Neural progenitor cell (in vitro differentiated cells): ENCODE measurements at regions not wholly inside any gene's neighbourhood (a gene's known extent, or its start where the extent isn't known, plus 50 kb on each side); places are given as distances from the start of the nearest gene placed in this dataset.
"Not testable (repeated sequence)": the region's sequence is repeated elsewhere in the genome, so short reads cannot be mapped to it uniquely, and the experiment has no call there.

ENCODE experiments used
- DNase-seq: peaks from one replicate; pipeline ENCODE4 v3.0.0-alpha.2; 2016; ENCODE audit warnings: low spot score
- H2AFZ ChIP-seq: fragments of 200-600 bp; sonication (generic); replicated peaks from 2 replicates; pipeline ENCODE4 v1.6.1; 2016; ENCODE audit warnings: antibody characterized with exemption
- H3F3A ChIP-seq: fragments of 200-600 bp; sonication (generic); 2 replicates; pipeline ENCODE4 v1.6.1; 2016; ENCODE audit warnings: antibody characterized with exemption, low read depth
- H3K27ac ChIP-seq: fragments of 200-600 bp; sonication (generic); 2 replicates; pipeline ENCODE4 v1.5.1; 2016; ENCODE audit warnings: mild to moderate bottlenecking
- H3K27me3 ChIP-seq: fragments of 200-600 bp; sonication (generic); 2 replicates; pipeline ENCODE4 v1.6.1; 2016; ENCODE audit warnings: mild to moderate bottlenecking, moderate library complexity
- H3K36me3 ChIP-seq: fragments of 200-600 bp; sonication (generic); 2 replicates; pipeline ENCODE4 v1.5.1; 2016
- H3K4me1 ChIP-seq: fragments of 200-600 bp; sonication (generic); 2 replicates; pipeline ENCODE4 v1.6.1; 2016; ENCODE audit warnings: mixed run types
- H3K4me2 ChIP-seq: fragments of 200-600 bp; sonication (generic); 2 replicates; pipeline ENCODE4 v1.6.1; 2016
- H3K4me3 ChIP-seq: fragments of 200-600 bp; sonication (generic); 2 replicates; pipeline ENCODE4 v1.5.1; 2016
- H3K79me2 ChIP-seq: fragments of 200-600 bp; sonication (generic); 2 replicates; pipeline ENCODE4 v1.6.1; 2016; ENCODE audit warnings: low read depth
- H3K9ac ChIP-seq: fragments of 200-600 bp; sonication (generic); 2 replicates; pipeline ENCODE4 v1.6.1; 2016
- H3K9me3 ChIP-seq: fragments of 200-600 bp; sonication (generic); 2 replicates; pipeline ENCODE4 v1.5.1; 2016; ENCODE audit warnings: low read depth
- H4K20me1 ChIP-seq: fragments of 200-600 bp; sonication (generic); 2 replicates; pipeline ENCODE4 v1.6.1; 2016; ENCODE audit warnings: low read depth
- H3K27ac Mint-ChIP-seq: 3 replicates; pipeline ENCODE4 v1.8.0; 2021; ENCODE audit warnings: mixed read lengths
- H3K27me3 Mint-ChIP-seq: 2 replicates; pipeline ENCODE4 v1.8.0; 2022; ENCODE audit warnings: low read depth, mild to moderate bottlenecking, inconsistent platforms, moderate library complexity, mixed read lengths; ENCODE audit not compliant: insufficient read depth
- H3K36me3 Mint-ChIP-seq: 3 replicates; pipeline ENCODE4 v1.8.0; 2021; ENCODE audit warnings: mixed read lengths
- H3K4me1 Mint-ChIP-seq: 3 replicates; pipeline ENCODE4 v1.8.0; 2021; ENCODE audit warnings: mixed read lengths
- H3K4me3 Mint-ChIP-seq: 3 replicates; pipeline ENCODE4 v1.8.0; 2021; ENCODE audit warnings: mild to moderate bottlenecking, moderate library complexity, mixed read lengths
- H3K9me3 Mint-ChIP-seq: 3 replicates; pipeline ENCODE4 v1.8.0; 2020; ENCODE audit warnings: mixed read lengths
- EZH2 ChIP-seq: fragments of 200-600 bp; sonication (generic); IDR thresholded peaks from 2 replicates; pipeline ENCODE4 v1.6.1; 2017; ENCODE audit warnings: antibody characterized with exemption, mild to moderate bottlenecking, moderate library complexity
- EZH2phosphoT487 ChIP-seq: fragments of 200-600 bp; sonication (generic); IDR thresholded peaks from 2 replicates; pipeline ENCODE4 v1.6.1; 2017; ENCODE audit warnings: antibody characterized with exemption
- TF ChIP-seq, protein P1 (sequence below): fragments of 200-600 bp; sonication (generic); IDR thresholded peaks from 2 replicates; pipeline ENCODE4 v1.5.1; 2017; ENCODE audit warnings: antibody characterized with exemption, mild to moderate bottlenecking

DNA sequence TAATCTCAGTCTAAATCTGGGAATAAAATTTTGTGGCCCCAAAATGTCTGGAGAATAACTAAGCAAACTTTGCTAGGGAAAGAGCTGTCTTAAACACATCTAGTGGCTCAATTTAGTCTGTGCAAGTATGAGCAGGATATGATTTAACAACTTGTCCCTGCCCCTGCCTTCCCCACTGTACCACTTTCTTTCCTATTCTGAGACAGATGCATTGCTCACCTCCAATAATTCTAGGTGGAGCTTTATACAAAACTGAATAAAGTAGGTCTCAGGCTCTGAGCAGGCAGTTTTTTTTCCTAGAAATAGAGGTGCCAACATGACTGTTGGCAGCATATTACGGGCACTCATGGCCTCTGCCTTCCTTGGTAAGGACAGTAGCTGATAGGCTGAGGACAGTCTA, 412.1 kb downstream of the DAD1 start:
- Histone ChIP-seq H2AFZ (no peak overlapping the region), H3K4me3 (no peak overlapping the region), H3K9me3 (no peaks in the 10 kb centered on the region), H3F3A (peaks cover 2% of the 10 kb centered on the region), H3K4me1 (peaks cover 4% of the 10 kb centered on the region), H3K27me3 (no peaks in the 10 kb centered on the region), H4K20me1 (no peaks in the 10 kb centered on the region), H3K9ac (no peak overlapping the region), H3K79me2 (no peaks in the 10 kb centered on the region), H3K36me3 (no peaks in the 10 kb centered on the region), H3K4me2 (no peak overlapping the region), H3K27ac (no peak overlapping the region)
- Mint-ChIP-seq H3K27ac (no peak overlapping the region), H3K36me3 (no peaks in the 10 kb centered on the region), H3K27me3 (no peaks in the 10 kb centered on the region), H3K9me3 (peaks cover 3% of the 10 kb centered on the region), H3K4me1 (peaks cover 2% of the 10 kb centered on the region), H3K4me3 (no peak overlapping the region)
- TF ChIP-seq, protein P1, sequence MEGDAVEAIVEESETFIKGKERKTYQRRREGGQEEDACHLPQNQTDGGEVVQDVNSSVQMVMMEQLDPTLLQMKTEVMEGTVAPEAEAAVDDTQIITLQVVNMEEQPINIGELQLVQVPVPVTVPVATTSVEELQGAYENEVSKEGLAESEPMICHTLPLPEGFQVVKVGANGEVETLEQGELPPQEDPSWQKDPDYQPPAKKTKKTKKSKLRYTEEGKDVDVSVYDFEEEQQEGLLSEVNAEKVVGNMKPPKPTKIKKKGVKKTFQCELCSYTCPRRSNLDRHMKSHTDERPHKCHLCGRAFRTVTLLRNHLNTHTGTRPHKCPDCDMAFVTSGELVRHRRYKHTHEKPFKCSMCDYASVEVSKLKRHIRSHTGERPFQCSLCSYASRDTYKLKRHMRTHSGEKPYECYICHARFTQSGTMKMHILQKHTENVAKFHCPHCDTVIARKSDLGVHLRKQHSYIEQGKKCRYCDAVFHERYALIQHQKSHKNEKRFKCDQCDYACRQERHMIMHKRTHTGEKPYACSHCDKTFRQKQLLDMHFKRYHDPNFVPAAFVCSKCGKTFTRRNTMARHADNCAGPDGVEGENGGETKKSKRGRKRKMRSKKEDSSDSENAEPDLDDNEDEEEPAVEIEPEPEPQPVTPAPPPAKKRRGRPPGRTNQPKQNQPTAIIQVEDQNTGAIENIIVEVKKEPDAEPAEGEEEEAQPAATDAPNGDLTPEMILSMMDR = no peak
- TF ChIP-seq EZH2 (no peak), EZH2phosphoT487 (no peak)
- DNase-seq = no peak

DNA sequence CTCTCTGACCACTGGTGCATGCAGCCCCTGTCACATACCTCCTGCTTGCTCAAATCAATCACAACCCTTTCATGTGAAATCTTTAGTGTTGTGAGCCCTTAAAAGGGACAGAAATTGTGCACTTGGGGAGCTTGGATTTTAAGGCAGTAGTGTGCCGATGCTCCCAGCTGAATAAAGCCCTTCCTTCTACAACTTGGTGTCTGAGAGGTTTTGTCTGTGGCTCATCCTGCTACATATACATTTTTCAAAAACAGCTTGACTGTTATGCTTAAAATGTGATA, 413.8 kb downstream of the DAD1 start:
- H4K20me1 ChIP-seq, H3K4me1 Mint-ChIP-seq, H3F3A ChIP-seq, H3K79me2 ChIP-seq, DNase-seq, H3K9ac ChIP-seq, H3K9me3 Mint-ChIP-seq, H3K4me3 ChIP-seq, H3K4me3 Mint-ChIP-seq, H3K27ac Mint-ChIP-seq, H2AFZ ChIP-seq, H3K27ac ChIP-seq, H3K36me3 Mint-ChIP-seq, H3K4me2 ChIP-seq, H3K27me3 ChIP-seq, H3K4me1 ChIP-seq, H3K36me3 ChIP-seq, H3K27me3 Mint-ChIP-seq, H3K9me3 ChIP-seq: not testable (repeated sequence)

- H3K27me3 ChIP-seq = no peaks in the 10 kb centered on the region
- H3K4me1 ChIP-seq = no peaks in the 10 kb centered on the region
- Mint-ChIP-seq H3K4me1 (peaks cover 2% of the 10 kb centered on the region), H3K4me3 (no peak overlapping the region), H3K36me3 (no peaks in the 10 kb centered on the region), H3K9me3 (peaks cover 3% of the 10 kb centered on the region), H3K27ac (peak overlapping the region; percentile 64), H3K27me3 (no peaks in the 10 kb centered on the region)
- no peaks in the 10 kb centered on the region for H3K9me3 ChIP-seq
- no peak overlapping the region for H3K4me2 ChIP-seq
- DNase-seq = no peak
- no peak overlapping the region for H3K4me3 ChIP-seq
- H3F3A ChIP-seq = no peaks in the 10 kb centered on the region
- no peaks in the 10 kb centered on the region for H4K20me1 ChIP-seq
- H3K27ac ChIP-seq = no peak overlapping the region
- no peak overlapping the region for H3K9ac ChIP-seq
- no peak overlapping the region for H2AFZ ChIP-seq
- H3K79me2 ChIP-seq = no peaks in the 10 kb centered on the region
- H3K36me3 ChIP-seq = no peaks in the 10 kb centered on the region
- TF ChIP-seq, protein P1 = no peak
- TF ChIP-seq EZH2 = no peak
- TF ChIP-seq EZH2phosphoT487 = no peak
Measured at GRCh38 chr14:22174412-22175277, 414.4 kb downstream of the DAD1 start.

DNA sequence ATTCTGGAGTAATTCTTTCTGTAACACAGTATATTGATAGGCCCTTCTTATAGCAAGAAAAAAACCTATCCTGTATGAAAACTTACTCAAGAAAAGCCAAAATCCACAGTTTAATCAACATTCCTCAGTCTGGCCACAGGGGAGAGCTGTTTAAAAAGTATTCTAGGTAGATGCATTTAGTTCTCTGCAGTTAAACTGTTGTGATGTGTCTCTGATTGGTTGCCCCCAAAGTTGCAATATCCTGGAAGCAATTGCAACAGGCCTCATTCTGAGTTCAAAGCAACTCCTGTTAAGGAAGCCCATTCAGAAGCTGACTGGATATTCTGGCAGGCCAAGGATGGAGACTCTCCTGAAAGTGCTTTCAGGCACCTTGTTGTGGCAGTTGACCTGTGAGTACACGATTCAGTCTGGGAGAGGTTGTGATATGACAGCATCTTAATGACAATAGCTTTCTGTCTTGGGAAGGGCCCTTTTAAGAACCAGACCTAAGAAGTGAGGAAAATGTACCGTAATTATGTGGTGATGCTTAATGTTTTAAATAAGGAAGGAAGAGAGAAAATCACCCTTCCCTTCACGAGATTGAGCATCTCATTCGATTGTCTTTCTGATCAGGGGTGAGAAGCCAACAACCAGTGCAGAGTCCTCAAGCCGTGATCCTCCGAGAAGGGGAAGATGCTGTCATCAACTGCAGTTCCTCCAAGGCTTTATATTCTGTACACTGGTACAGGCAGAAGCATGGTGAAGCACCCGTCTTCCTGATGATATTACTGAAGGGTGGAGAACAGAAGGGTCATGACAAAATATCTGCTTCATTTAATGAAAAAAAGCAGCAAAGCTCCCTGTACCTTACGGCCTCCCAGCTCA, 420.7 kb downstream of the DAD1 start:
- Histone ChIP-seq H3K36me3 (no peaks in the 10 kb centered on the region), H3K79me2 (no peaks in the 10 kb centered on the region), H3K27ac (no peak overlapping the region), H4K20me1 (no peaks in the 10 kb centered on the region), H3K4me3 (no peak overlapping the region), H3K4me1 (no peaks in the 10 kb centered on the region), H2AFZ (peak overlapping the region; percentile 60), H3K4me2 (no peak overlapping the region), H3K27me3 (no peaks in the 10 kb centered on the region), H3K9me3 (no peaks in the 10 kb centered on the region), H3F3A (no peaks in the 10 kb centered on the region), H3K9ac (no peak overlapping the region)
- DNase-seq = no peak
- Mint-ChIP-seq H3K36me3 (no peaks in the 10 kb centered on the region), H3K27ac (no peak overlapping the region), H3K9me3 (no peaks in the 10 kb centered on the region), H3K4me1 (no peaks in the 10 kb centered on the region), H3K27me3 (peaks cover 2% of the 10 kb centered on the region), H3K4me3 (no peak overlapping the region)
- no peak for TF ChIP-seq EZH2
- TF ChIP-seq, protein P1 = peak; percentile 14
- TF ChIP-seq EZH2phosphoT487 = no peak
